ENCODE measurements at regions not wholly inside any gene's neighbourhood (a gene's known extent, or its start where the extent isn't known, plus 50 kb on each side); places are given as distances from the start of the nearest gene placed in this dataset.

DNA sequence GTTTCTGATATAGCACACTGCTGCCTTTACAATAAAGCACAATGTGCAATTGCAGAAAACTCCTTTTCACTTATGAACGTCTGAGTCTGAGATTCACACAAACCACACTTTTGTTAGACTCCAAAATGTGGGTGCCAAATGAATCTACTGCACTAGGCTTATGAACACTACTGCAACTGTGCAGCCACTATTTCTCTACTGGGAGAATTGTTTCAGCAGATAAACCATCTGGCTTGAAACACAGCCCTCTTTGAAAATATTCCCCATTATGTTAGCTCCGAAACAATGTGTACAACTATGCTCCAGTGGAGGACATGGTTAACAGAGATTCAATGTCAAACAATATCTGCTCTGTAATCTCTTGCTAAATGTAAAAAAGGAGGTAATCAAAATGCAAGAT lies 188.7 kb upstream of the ZEB2 start:
- ChIA-PET CTCF (no interaction called here), POLR2A (ENCODE audit: low non-redundant PET) (no interaction called here)
- DNase-seq (ENCODE audit: low spot score), result no peak
- TF ChIP-seq, protein P1, sequence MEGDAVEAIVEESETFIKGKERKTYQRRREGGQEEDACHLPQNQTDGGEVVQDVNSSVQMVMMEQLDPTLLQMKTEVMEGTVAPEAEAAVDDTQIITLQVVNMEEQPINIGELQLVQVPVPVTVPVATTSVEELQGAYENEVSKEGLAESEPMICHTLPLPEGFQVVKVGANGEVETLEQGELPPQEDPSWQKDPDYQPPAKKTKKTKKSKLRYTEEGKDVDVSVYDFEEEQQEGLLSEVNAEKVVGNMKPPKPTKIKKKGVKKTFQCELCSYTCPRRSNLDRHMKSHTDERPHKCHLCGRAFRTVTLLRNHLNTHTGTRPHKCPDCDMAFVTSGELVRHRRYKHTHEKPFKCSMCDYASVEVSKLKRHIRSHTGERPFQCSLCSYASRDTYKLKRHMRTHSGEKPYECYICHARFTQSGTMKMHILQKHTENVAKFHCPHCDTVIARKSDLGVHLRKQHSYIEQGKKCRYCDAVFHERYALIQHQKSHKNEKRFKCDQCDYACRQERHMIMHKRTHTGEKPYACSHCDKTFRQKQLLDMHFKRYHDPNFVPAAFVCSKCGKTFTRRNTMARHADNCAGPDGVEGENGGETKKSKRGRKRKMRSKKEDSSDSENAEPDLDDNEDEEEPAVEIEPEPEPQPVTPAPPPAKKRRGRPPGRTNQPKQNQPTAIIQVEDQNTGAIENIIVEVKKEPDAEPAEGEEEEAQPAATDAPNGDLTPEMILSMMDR (conservative IDR thresholded peaks at IDR 0.05; ENCODE audit: low read depth), result no peak
- no peak overlapping the region for H3K27ac ChIP-seq

DNA sequence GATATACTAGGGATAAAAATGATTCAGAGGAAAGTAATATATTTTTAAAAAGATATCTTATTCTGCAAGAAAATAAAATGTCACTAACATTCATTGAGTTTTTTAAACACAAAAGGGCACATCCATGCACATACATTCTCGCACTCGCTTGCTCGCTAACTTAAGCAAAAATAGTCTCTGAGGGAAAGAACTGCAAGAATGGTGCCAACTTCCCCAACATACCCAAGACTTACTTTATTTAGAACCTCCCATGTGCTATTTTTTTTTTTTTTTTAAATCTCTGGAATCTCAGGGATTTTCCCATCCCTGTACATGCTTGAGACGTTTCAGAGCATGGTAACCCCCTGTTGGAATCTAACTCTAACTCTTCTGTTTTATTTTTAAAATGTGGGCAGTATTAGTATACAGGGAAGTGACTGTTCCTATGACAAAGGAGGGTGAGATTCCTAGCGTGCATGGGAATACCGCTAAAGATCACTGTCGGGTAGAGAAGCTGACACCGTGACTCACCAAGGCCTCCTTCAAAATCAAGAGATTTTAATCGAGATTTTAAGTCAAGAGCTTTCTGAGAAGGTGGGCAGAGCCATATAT lies 187.9 kb upstream of the ZEB2 start:
- POLR2A ChIA-PET (ENCODE audit: low non-redundant PET), result no interaction called here
- CTCF ChIA-PET, result no interaction called here
- TF ChIP-seq, protein P1 (conservative IDR thresholded peaks at IDR 0.05; ENCODE audit: low read depth), result no peak
- no peak for DNase-seq (ENCODE audit: low spot score)
- H3K27ac ChIP-seq, result no peak overlapping the region

DNA sequence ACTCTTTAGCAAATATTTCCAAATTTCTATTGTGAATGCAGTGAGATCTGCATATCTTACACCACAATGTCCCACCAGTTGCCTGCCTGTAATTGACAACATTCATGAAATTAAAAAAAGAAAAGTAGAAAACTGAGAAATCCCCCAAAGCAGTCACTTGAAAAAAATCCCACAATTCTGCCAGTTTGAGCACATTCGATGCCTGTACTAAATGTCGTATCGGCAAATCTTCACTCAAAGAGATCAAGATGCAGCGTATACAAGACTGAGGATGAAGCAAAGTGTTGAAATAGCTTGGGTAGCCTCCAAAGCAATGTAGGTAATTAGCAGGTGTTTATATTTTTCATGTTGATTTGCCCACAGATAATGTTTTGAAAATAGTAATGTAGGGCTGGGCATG lies 186.7 kb upstream of the ZEB2 start:
- TF ChIP-seq, protein P1 (conservative IDR thresholded peaks at IDR 0.05; ENCODE audit: low read depth), result no peak
- ChIA-PET POLR2A (ENCODE audit: low non-redundant PET) (no interaction called here), CTCF (no interaction called here)
- no peak overlapping the region for H3K27ac ChIP-seq
- no peak for DNase-seq (ENCODE audit: low spot score)

DNA sequence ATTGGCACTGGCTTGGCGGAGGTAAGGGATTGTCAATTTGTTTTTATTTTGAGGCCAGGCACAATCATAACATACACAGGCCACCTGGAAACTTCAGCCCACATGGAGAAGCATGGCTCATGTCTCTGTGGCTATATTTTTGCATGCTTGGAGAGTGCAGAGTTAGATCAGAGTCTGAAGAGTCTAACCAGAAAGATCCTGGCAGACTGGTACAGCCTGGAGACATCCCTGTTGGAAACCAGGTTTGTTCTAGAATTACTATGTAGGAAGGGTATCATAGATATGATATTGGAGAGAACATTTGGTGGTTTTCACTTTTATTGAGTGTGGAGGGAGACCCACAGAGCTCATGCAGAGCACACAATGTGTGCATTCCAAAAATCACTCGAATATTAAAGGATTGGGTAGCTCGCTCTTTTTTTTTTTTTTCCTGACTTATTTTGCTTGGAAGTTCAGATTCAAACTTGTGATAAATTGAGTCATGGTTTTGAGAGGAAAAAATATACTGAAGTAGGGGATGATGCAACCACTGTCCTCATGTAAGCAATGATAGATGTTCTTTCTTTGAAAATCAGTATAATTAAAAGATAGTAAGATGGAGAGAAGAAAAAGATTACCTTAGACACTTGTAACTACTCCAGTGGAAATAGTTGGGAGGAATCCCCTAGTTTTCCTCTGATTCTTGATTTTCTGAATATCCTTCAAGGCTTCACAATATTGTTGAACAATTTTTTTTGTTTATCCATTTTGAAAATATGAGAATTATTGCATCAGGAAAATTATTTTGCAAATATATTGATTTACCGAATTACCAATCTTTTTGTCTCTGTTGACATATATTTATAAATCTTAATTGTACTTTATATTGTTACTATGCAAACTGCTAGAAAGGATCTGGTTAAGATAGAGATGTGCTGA lies 185.7 kb upstream of the ZEB2 start:
- H3K27ac ChIP-seq, result no peak overlapping the region
- CTCF ChIA-PET, result no interaction called here
- TF ChIP-seq, protein P1 (conservative IDR thresholded peaks at IDR 0.05; ENCODE audit: low read depth), result no peak
- POLR2A ChIA-PET (ENCODE audit: low non-redundant PET), result no interaction called here
- no peak for DNase-seq (ENCODE audit: low spot score)

DNA sequence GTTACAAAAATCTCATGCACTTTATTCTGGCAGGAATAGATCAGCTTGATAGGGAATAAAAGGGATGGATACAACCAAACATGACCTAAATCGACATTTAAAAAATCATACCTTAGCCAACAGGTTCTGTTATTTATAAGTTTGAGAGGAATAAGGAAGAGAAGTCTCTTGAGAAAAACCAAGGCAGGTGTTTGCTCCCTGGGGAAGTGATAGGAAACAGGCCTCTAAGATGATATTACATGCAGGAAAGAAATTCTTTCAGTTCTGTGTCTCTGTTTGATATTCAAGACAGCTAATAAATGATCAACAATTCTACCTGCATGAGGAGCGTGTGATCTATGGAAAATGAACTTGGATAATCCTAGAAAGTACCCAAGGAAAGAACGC lies 184.8 kb upstream of the ZEB2 start:
- H3K27ac ChIP-seq, result no peak overlapping the region
- TF ChIP-seq, protein P1 (conservative IDR thresholded peaks at IDR 0.05; ENCODE audit: low read depth), result no peak
- DNase-seq (ENCODE audit: low spot score), result no peak
- ChIA-PET CTCF (no interaction called here), POLR2A (ENCODE audit: low non-redundant PET) (no interaction called here)

DNA sequence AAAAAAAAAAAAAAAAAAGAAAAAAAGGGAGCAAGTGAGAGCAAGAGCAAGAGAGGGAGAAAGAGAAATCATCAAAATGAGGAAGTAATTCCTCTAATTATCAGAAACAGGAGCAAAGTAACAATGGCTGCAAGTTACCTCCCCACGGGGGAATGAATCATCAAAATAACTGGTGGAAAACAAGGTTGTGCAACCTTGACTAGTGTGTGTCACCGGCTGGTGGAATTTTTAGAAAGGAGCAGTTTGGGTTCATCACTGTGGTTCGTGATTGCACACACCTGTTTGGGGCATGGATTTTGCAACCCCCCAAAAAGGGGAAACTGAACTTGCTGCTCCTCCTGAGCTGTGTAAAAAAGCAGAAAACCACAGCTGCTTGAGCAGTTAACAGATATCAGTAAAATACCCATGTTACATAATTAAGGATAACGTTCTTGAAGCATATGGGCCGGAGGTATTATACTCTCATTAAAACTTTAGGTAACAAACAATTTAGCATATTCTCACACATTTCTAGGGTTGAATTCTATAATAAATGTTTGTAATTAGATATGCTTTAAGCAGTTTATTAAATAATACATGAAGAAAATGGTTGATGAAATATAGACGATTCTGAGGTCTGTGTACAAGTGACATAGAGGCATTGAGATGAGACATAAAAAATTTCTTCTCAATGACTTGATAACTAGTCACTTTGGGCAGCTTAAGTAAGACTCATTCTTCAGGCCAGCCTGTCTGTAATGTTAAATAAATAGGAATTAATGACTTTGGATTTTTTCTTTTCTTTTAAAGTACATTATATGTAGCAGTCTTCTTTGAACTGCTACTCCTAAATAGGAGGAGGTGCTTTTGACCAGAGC lies 184.2 kb upstream of the ZEB2 start:
- ChIA-PET CTCF (no interaction called here), POLR2A (ENCODE audit: low non-redundant PET) (no interaction called here)
- no peak overlapping the region for H3K27ac ChIP-seq
- TF ChIP-seq, protein P1 (conservative IDR thresholded peaks at IDR 0.05; ENCODE audit: low read depth), result no peak
- peak; percentile 77 for DNase-seq (ENCODE audit: low spot score)
